Neuronal stem cell (in vitro differentiated cells): ENCODE measurements at regions not wholly inside any gene's neighbourhood (a gene's known extent, or its start where the extent isn't known, plus 50 kb on each side); places are given as distances from the start of the nearest gene placed in this dataset.

Experiments
- DNase-seq: peaks from one replicate; pipeline ENCODE4 v3.0.0-alpha.2; 2013; ENCODE audit warnings: low spot score
- H2AFZ ChIP-seq: one replicate; pipeline ENCODE4 v1.6.1; 2013; ENCODE audit warnings: mild to moderate bottlenecking, low read length, inconsistent platforms
- H2AK5ac ChIP-seq: 2 replicates; pipeline ENCODE4 v1.6.1; 2013; ENCODE audit warnings: low read depth, mild to moderate bottlenecking, inconsistent platforms, low read length, moderate library complexity, mixed read lengths
- H2BK120ac ChIP-seq: 2 replicates; pipeline ENCODE4 v1.6.1; 2013; ENCODE audit warnings: low read depth, mild to moderate bottlenecking, inconsistent platforms, low read length, moderate library complexity, mixed read lengths
- H2BK12ac ChIP-seq: one replicate; pipeline ENCODE4 v1.6.1; 2013; ENCODE audit warnings: low read length, inconsistent platforms
- H2BK15ac ChIP-seq: 2 replicates; pipeline ENCODE4 v1.6.1; 2013; ENCODE audit warnings: mild to moderate bottlenecking, low read length, inconsistent platforms, mixed read lengths
- H2BK5ac ChIP-seq: one replicate; pipeline ENCODE4 v1.6.1; 2013; ENCODE audit warnings: inconsistent platforms, mild to moderate bottlenecking, low read length, moderate library complexity
- H3K14ac ChIP-seq: one replicate; pipeline ENCODE4 v1.6.1; 2013; ENCODE audit warnings: low read length, inconsistent platforms
- H3K18ac ChIP-seq: 2 replicates; pipeline ENCODE4 v1.6.1; 2013; ENCODE audit warnings: low read length, inconsistent platforms
- H3K23ac ChIP-seq: 2 replicates; pipeline ENCODE4 v1.6.1; 2013; ENCODE audit warnings: low read depth, mild to moderate bottlenecking, mixed read lengths, low read length, inconsistent platforms; ENCODE audit not compliant: poor library complexity
- H3K27ac ChIP-seq: replicated peaks from 3 replicates; pipeline ENCODE4 v1.5.1; 2013; ENCODE audit warnings: low read length, inconsistent platforms
- H3K27me3 ChIP-seq, 3 experiments: 2 replicates each; pipeline ENCODE4 v1.6.1; 2013; ENCODE audit warnings: low read length in 3 of 3, mild to moderate bottlenecking in 2 of 3, inconsistent platforms in 1 of 3, low read depth in 1 of 3, mixed read lengths in 1 of 3, moderate library complexity in 1 of 3; ENCODE audit not compliant: control insufficient read depth in 3 of 3, insufficient read depth in 3 of 3
- H3K36me3 ChIP-seq, 2 donors: replicated peaks in 1 of 2; 2 replicates each; pipeline ENCODE4 v1.6.1; 2013; ENCODE audit warnings: low read length in 2 of 2; ENCODE audit not compliant: control insufficient read depth in 2 of 2, insufficient read depth in 2 of 2
- H3K4ac ChIP-seq: 2 replicates; pipeline ENCODE4 v1.6.1; 2013; ENCODE audit warnings: inconsistent platforms, mild to moderate bottlenecking, low read length, moderate library complexity
- H3K4me1 ChIP-seq, 2 donors: 1 replicate in 1 of 2; 2 replicates in 1 of 2; pipeline ENCODE4 v1.6.1; 2013; ENCODE audit warnings: low read length in 2 of 2, low read depth in 1 of 2; ENCODE audit not compliant: control insufficient read depth in 2 of 2, insufficient read depth in 1 of 2
- H3K4me2 ChIP-seq: one replicate; pipeline ENCODE4 v1.6.1; 2013; ENCODE audit warnings: mild to moderate bottlenecking, low read length, inconsistent platforms; ENCODE audit not compliant: insufficient read depth, poor library complexity, severe bottlenecking
- H3K4me3 ChIP-seq, 2 donors: 2 replicates each; pipeline ENCODE4 v1.5.1; 2013; ENCODE audit warnings: low read length in 2 of 2, mild to moderate bottlenecking in 2 of 2, inconsistent platforms in 1 of 2, moderate library complexity in 1 of 2
- H3K79me1 ChIP-seq: one replicate; pipeline ENCODE4 v1.6.1; 2013; ENCODE audit warnings: low read depth, mild to moderate bottlenecking, inconsistent platforms, low read length, moderate library complexity
- H3K9ac ChIP-seq: one replicate; pipeline ENCODE4 v1.6.1; 2013; ENCODE audit warnings: mild to moderate bottlenecking, low read depth, low read length, inconsistent platforms; ENCODE audit not compliant: poor library complexity
- H3K9me3 ChIP-seq, 2 donors: replicated peaks in 1 of 2; 2 replicates each; pipeline versions ENCODE3 to v1.6.1; 2013; ENCODE audit warnings: low read length in 2 of 2, mild to moderate bottlenecking in 2 of 2, inconsistent platforms in 1 of 2, low read depth in 1 of 2, mixed read lengths in 1 of 2, moderate library complexity in 1 of 2; ENCODE audit not compliant: control insufficient read depth in 2 of 2, insufficient read depth in 1 of 2
- H4K8ac ChIP-seq: one replicate; pipeline ENCODE4 v1.6.1; 2013; ENCODE audit warnings: low read depth, mild to moderate bottlenecking, inconsistent platforms, low read length, moderate library complexity
- H4K91ac ChIP-seq: one replicate; pipeline ENCODE4 v1.6.1; 2013; ENCODE audit warnings: low read length, low read depth, mild to moderate bottlenecking, inconsistent platforms; ENCODE audit not compliant: poor library complexity
- WGBS, 2 donors: extraction: QIAGEN DNeasy Blood & Tissue Kit; methylation state at CpG; one replicate each; pipeline ENCODE4 v1.1.7; 2013; ENCODE audit warnings: missing lambda C conversion rate in 2 of 2, mixed read lengths in 1 of 2; ENCODE audit not compliant: insufficient read length in 2 of 2, insufficient replicate concordance in 1 of 2; ENCODE audit errors: extremely low coverage in 2 of 2; 5-methylcytosine and 5-hydroxymethylcytosine counted together

- H3K18ac ChIP-seq: no peak overlapping the region
- H3K4me2 ChIP-seq: no peak overlapping the region
- H3K14ac ChIP-seq: no peak overlapping the region
- DNase-seq: no peak
- no CpG with 5 or more reads among the region's 4 CpGs for WGBS, 2 donors
- no peak overlapping the region for H4K91ac ChIP-seq
- H3K27me3 ChIP-seq: no peaks in the 10 kb centered on the region
- H3K9me3 ChIP-seq: no peaks in the 10 kb centered on the region
- no peak overlapping the region for H2BK12ac ChIP-seq
- no peak overlapping the region for H2AK5ac ChIP-seq
- H3K4me1 ChIP-seq: peaks cover 0 to 1% of the 10 kb centered on the region in 2 donors
- no peak overlapping the region for H3K4ac ChIP-seq
- H3K23ac ChIP-seq: no peak overlapping the region
- H2BK15ac ChIP-seq: no peak overlapping the region
- no peak overlapping the region for H2BK120ac ChIP-seq
- no peak overlapping the region for H4K8ac ChIP-seq
- no peak overlapping the region for H3K9ac ChIP-seq
- H3K4me3 ChIP-seq: no peak overlapping the region
- no peaks in the 10 kb centered on the region for H3K79me1 ChIP-seq
- H2BK5ac ChIP-seq: no peak overlapping the region
- H2AFZ ChIP-seq: no peak overlapping the region
- no peak overlapping the region for H3K27ac ChIP-seq
- no peaks in the 10 kb centered on the region for H3K36me3 ChIP-seq
Observed at GRCh38 chr20:12270863-12271262, 353.2 kb downstream of the BTBD3 start.

GRCh38 chr20:12276011-12276673, 358.4 kb downstream of the BTBD3 start:
- H3K9me3 ChIP-seq: no peaks in the 10 kb centered on the region
- H3K27ac ChIP-seq: no peak overlapping the region
- no peaks in the 10 kb centered on the region for H3K27me3 ChIP-seq
- H3K79me1 ChIP-seq: no peaks in the 10 kb centered on the region
- no peak overlapping the region for H3K4ac ChIP-seq
- no peak overlapping the region for H3K23ac ChIP-seq
- no peaks in the 10 kb centered on the region for H3K36me3 ChIP-seq
- no peak overlapping the region for H3K14ac ChIP-seq
- no peak overlapping the region for H3K4me3 ChIP-seq
- H2AFZ ChIP-seq: no peak overlapping the region
- no peak overlapping the region for H2BK12ac ChIP-seq
- H4K91ac ChIP-seq: no peak overlapping the region
- H3K4me1 ChIP-seq: peaks cover 0 to 1% of the 10 kb centered on the region in 2 donors
- no peak overlapping the region for H3K4me2 ChIP-seq
- no peak overlapping the region for H2BK15ac ChIP-seq
- DNase-seq: no peak
- H2AK5ac ChIP-seq: no peak overlapping the region
- H2BK120ac ChIP-seq: no peak overlapping the region
- H3K9ac ChIP-seq: no peak overlapping the region
- H2BK5ac ChIP-seq: no peak overlapping the region
- H3K18ac ChIP-seq: no peak overlapping the region
- H4K8ac ChIP-seq: no peak overlapping the region
- WGBS, 2 donors: no CpG with 5 or more reads among the region's 1 CpG

DNA sequence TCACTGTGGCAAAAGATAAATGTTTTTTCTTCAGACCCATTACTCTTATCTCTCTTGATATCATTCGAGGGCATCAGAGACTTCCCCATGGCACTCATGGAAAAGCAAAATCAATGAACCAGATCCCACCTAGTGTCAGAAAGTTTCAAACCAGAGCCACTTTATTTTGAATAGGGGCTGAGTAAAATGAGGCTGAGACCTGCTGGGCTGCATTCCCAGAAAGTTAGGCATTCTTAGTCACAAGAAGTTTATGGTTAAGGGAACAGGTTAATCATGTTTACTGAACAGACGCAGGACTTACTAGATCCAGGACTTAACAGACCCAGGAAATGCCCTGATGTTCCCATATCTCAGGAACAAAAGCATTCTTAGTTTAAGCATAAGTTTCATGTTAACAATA, 369.9 kb downstream of the BTBD3 start:
- no peak overlapping the region for H2BK120ac ChIP-seq
- H3K18ac ChIP-seq: no peak overlapping the region
- H2AFZ ChIP-seq: no peak overlapping the region
- H3K27me3 ChIP-seq: no peaks in the 10 kb centered on the region
- H3K14ac ChIP-seq: no peak overlapping the region
- H4K91ac ChIP-seq: no peak overlapping the region
- no peak overlapping the region for H4K8ac ChIP-seq
- no peak overlapping the region for H2BK5ac ChIP-seq
- no peak overlapping the region for H3K4me3 ChIP-seq
- WGBS, 2 donors: no CpG with 5 or more reads among the region's 2 CpGs
- no peak for DNase-seq
- H2AK5ac ChIP-seq: no peak overlapping the region
- H3K23ac ChIP-seq: no peak overlapping the region
- H3K9me3 ChIP-seq: no peaks in the 10 kb centered on the region
- no peaks in the 10 kb centered on the region for H3K79me1 ChIP-seq
- no peak overlapping the region for H2BK12ac ChIP-seq
- no peak overlapping the region for H2BK15ac ChIP-seq
- H3K4me1 ChIP-seq: no peaks in the 10 kb centered on the region
- no peak overlapping the region for H3K4me2 ChIP-seq
- H3K4ac ChIP-seq: no peak overlapping the region
- no peak overlapping the region for H3K9ac ChIP-seq
- H3K36me3 ChIP-seq: no peaks in the 10 kb centered on the region
- no peak overlapping the region for H3K27ac ChIP-seq

- no peak overlapping the region for H4K8ac ChIP-seq
- DNase-seq: no peak
- no peak overlapping the region for H3K27ac ChIP-seq
- H3K18ac ChIP-seq: no peak overlapping the region
- H3K9ac ChIP-seq: no peak overlapping the region
- no peaks in the 10 kb centered on the region for H3K4me1 ChIP-seq
- no peaks in the 10 kb centered on the region for H3K9me3 ChIP-seq
- no peak overlapping the region for H2AFZ ChIP-seq
- H3K27me3 ChIP-seq: no peaks in the 10 kb centered on the region
- no CpG with 5 or more reads among the region's 4 CpGs for WGBS, 2 donors
- H3K14ac ChIP-seq: no peak overlapping the region
- H3K79me1 ChIP-seq: no peaks in the 10 kb centered on the region
- no peak overlapping the region for H3K4ac ChIP-seq
- no peak overlapping the region for H3K4me2 ChIP-seq
- H3K36me3 ChIP-seq: no peaks in the 10 kb centered on the region
- H2BK12ac ChIP-seq: no peak overlapping the region
- H4K91ac ChIP-seq: no peak overlapping the region
- H2BK5ac ChIP-seq: no peak overlapping the region
- no peak overlapping the region for H2AK5ac ChIP-seq
- no peak overlapping the region for H2BK120ac ChIP-seq
- H2BK15ac ChIP-seq: no peak overlapping the region
- H3K4me3 ChIP-seq: no peak overlapping the region
- no peak overlapping the region for H3K23ac ChIP-seq
Observed at GRCh38 chr20:12289465-12289864, 371.8 kb downstream of the BTBD3 start.
